GM21515 (cell line): ENCODE measurements at regions not wholly inside any gene's neighbourhood (a gene's known extent, or its start where the extent isn't known, plus 50 kb on each side); places are given as distances from the start of the nearest gene placed in this dataset.

ENCODE experiments used
- ATAC-seq: cut with Tn5 transposase; IDR thresholded peaks from one replicate; pipeline ENCODE4 v1.9.1; 2021; ENCODE audit not compliant: unreplicated experiment

GRCh38 chr7:21140622-21141021, 287.3 kb upstream of the SP4 start:
- no peak for ATAC-seq

GRCh38 chr7:21141476-21141875, 286.4 kb upstream of the SP4 start:
- ATAC-seq = no peak

DNA sequence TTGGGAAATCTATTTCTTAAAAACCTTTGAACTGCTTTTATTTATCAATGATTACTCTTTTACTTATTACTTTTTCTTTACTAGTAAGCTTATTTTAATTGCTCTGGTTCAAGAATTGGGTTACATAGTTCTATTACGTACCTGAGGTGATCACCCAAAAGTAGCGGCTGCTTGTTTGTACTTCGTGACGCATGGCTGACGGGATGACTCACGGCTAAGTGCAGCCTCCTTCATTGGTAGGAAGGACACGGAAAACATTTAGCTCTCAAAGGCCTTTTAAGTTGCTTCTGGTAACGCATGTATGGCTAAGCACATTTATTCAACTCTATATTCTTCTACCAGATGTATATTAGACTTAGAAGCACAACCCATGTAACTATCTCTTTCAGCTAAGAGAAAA, 285.8 kb upstream of the SP4 start:
- no peak for ATAC-seq

DNA sequence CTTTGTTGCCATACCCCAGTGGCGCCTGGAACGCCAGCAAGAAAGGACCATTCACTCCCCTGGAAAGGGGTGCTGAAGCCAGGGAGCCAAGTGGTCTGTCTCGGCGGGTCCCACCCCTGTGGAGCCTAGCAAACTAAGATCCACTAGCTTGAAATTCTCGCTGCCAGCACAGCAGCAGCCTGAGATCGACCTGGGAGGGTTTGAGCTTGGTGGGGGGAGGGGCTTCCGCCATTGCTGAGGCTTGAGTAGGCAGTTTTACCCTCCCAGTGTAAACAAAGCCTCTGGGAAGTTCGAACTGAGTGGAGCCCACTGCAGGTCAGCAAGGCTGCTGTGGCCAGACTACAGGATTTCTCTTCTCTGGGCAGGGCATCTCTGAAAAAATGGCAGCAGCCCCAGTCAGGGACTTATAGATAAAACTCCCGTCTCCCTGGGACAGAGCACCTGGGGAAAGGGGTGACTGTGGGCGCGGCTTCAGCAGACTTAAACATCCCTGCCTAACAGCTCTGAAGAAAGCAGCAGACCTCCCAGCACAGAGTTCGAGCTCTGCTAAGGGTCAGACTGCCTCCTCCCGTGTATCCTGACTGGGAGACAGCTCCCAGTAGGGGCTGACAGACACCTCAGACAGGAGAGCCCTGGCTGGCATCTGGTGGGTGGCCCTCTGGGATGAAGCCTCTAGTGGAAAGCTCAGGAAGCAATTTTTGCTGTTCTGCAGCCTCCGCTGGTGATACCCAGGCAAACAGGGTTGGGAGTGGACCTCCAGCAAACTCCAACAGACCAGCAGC, 281.1 kb upstream of the SP4 start:
- no peak for ATAC-seq

- no peak for ATAC-seq
Measured at GRCh38 chr7:21149809-21150208, 278.1 kb upstream of the SP4 start.

DNA sequence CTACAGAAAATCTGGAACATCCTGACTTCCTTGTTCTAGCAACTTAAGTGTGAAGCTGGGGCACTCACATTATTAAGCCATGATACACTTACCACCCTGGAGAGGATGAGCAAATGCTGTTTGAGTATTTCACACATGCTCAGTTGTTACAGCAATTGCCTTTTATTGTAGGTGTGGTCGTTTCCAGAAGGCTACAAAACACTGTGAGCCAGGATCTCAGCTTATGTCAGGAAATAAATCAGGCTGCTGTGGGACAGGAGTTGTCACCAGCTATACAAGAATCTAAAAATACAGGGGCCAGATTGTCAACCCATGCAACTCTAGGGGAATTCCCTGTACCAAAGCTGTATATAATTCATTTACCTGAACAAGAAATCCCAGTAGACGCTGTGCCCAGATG, 273.3 kb upstream of the SP4 start:
- ATAC-seq = no peak

- ATAC-seq = no peak
Measured at GRCh38 chr7:21159506-21159905, 268.4 kb upstream of the SP4 start.

DNA sequence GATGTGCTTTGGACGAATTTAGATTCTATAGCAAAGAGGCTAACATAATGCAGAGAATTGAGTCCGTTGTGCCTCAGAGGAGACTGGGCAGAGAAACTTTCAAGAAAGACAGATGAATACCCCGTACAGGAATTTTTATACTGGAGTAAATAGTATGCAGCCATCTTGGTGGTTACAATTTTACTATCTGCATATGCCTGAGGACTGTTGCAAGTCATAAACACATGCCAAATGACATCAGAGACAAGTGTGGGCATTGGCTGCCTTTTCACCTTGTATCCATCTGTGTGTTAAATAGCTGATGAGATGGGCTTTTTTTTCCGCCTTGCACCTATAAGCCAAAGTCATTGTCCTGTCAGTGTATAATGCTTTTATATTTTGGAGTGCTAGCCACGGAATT, 267.5 kb upstream of the SP4 start:
- ATAC-seq = no peak

- no peak for ATAC-seq
Measured at GRCh38 chr7:21167942-21168341, 259.9 kb upstream of the SP4 start.

- ATAC-seq = no peak
Measured at GRCh38 chr7:21169667-21170580, 258.0 kb upstream of the SP4 start.

DNA sequence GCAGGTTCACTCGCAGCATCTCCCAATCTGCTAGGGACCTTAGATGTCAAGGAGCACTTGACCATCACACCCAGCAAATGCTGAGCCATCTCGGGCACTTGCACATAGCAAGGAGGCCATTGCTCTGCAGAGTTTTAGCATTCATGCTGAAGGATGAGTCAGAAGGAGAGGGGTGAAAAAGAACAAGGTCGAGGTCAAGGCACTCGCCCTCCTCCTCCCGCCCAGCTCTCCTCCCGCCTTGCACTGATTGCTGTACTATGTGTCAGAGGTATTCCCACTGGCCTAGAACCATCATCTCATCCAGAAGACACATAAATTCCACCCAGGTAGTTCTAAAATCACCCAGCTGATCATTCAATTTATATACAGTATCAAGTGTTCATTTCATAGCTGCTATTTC, 255.1 kb upstream of the SP4 start:
- no peak for ATAC-seq

GRCh38 chr7:21173436-21173835, 254.4 kb upstream of the SP4 start:
- ATAC-seq = no peak

DNA sequence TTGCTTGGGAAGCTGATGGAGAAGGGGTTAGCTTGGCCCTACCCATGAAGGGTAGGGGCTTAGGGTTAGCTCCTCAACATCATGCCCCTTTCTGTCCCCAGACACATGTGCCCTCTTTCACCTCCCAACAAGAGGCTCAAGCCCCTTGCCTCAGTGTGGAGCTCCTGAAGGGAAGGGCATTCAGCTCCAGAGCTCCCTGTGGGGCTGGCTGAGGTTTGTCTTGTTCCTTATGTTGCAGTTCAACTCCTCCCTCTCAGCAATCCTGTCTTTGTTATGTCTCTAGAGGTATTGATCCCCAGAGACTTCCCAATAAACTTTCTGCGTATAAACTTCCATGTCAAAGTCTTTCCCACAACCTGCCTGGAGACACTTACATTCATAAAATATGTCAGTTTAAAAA, 252.2 kb upstream of the SP4 start:
- ATAC-seq = no peak

DNA sequence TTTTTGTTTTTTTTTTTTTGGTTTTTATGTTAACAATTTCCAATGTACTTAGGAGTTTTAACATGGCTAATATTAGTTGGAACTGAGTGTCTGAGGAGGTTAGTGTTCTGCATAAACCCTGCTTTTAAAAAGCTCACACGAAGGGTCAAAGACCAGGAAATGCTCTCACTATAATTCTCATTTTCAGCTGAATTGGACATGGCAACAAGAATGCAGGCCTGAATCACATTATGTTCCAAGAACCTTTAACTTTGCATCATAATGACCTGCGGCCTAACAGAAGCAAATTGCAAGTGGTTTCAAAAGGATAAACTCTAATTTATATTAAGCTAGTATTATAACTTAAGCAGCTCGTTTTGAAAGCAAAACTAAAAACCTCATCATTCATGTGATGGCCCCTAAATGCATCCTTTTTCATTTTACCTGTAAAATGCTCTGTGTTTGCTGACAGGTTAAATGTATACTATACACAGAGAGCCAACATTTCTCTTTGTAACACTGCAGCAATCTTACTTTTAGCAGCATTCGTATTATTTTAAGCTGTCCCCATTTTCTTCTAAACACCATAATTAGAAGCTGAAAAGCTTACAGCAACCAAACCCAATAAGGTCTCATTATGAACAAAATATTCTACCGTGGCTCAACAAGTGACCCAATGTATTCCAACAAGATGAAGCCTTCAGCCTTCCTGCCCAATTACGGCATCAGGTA, 242.8 kb upstream of the SP4 start:
- ATAC-seq = no peak

GRCh38 chr7:21185653-21186265, 242.1 kb upstream of the SP4 start:
- no peak for ATAC-seq

DNA sequence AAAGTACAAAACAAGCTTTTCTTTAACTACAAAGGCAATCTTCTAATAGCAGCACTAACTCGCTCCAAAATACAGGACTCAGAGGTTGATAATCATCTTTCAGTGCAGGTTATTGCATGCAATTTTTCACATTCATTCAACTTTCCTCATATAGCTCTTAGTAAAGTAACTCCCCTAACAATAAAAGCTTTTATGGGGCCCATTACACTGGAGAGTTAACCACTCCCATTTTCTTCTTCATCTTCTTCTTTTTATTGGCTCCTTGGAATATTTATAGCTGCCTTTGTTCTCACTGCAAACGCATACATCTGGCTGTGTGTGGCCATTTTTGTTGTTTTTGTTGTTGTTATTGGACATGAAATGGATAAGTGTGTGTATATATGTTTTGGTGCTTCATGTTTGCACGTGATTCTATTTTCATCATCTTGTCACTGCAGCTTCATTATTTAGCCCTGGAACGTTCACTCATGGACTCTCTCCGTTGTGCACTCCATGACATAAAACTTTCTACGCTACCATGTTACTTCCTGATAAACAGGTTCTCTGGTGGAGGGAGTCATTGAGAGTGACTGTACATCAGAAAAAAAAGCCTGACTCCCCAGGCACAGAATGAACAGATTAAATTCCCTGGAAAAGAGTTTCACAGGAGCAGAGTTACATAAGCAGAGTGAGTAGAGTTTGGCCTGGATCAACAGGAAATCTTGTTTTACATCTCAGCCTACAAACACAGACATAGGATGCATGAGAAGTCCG, 236.4 kb upstream of the SP4 start:
- no peak for ATAC-seq

GRCh38 chr7:21192657-21193056, 235.2 kb upstream of the SP4 start:
- ATAC-seq = no peak

- no peak for ATAC-seq
Measured at GRCh38 chr7:21193895-21194294, 234.0 kb upstream of the SP4 start.

DNA sequence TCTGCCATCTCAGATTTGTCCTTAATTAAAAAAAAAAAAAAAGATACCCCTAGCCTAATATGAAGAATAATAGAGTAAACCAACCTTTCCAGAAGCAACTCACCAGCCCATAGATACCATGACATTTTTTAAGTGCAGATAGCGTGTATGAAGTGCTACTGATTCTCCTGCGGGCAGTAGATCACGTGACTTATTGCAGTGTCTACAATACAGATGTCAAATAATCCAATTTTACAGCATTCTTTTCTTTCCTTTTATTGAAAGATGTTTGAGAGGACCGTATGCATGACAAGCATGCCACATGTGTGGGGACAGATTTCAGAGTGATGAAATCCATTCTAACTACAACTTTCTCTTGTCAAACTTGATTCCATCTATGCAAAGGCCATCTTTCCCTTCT, 232.9 kb upstream of the SP4 start:
- ATAC-seq = no peak

DNA sequence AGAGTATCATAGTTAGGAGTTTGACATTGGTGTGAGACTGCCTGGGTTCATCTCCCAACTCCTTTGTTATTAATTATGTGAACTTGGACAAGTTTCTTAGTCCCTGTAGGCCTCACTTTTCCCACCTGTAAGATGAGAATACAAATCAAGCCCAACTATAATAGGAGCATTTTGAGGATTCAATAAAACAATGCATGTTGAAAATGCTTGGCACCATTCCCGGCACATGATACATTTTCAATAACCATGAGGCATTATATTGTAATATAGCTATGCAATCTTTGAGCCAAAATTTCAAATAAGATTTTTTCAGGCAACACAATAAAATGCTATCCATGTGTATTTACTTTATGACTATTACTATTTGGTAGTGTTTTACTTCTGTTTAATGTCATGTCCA, 229.0 kb upstream of the SP4 start:
- no peak for ATAC-seq

DNA sequence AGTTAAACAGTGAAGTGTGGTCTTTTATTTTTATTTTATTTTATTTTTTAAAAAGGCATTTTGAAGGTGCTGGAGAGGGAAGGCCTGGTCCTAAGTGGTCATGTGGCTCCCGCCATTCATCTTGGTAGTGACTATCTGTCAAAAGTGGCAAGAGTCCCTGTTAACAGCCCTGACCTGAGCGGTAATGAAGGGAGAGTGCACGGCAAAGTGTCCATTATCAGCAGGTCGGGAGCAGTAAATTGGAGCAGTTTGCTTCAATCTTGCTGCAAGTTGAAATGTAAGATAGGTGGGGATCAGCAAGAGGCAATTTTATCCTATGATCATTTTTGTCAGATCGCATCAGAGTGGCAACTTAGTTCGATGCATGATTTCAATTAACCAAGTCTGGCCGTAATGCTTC, 227.4 kb upstream of the SP4 start:
- ATAC-seq = no peak
